NB4 (cell line): ENCODE measurements at regions not wholly inside any gene's neighbourhood (a gene's known extent, or its start where the extent isn't known, plus 50 kb on each side); places are given as distances from the start of the nearest gene placed in this dataset.

Experiments used
- DNase-seq: peaks from one replicate; pipeline ENCODE4 v3.0.0; 2010; ENCODE audit warnings: low read depth
- H3K4me3 ChIP-seq: one replicate; pipeline ENCODE4 v1.5.1; 2011; ENCODE audit warnings: mild to moderate bottlenecking, low read depth, low read length, moderate library complexity
- MYC ChIP-seq: IDR thresholded peaks from 2 replicates; pipeline ENCODE4 v1.6.1; 2011; ENCODE audit warnings: low read depth, low read length
- POLR2A ChIP-seq: IDR thresholded peaks from 2 replicates; pipeline ENCODE4 v1.6.1; 2011; ENCODE audit warnings: mild to moderate bottlenecking; ENCODE audit not compliant: insufficient read length; ENCODE audit errors: extremely low read depth
- TF ChIP-seq, protein P1 (sequence below): IDR thresholded peaks from one replicate; pipeline ENCODE4 v1.5.1; 2012; ENCODE audit warnings: low read depth, low read length
- TF ChIP-seq, protein P2 (sequence below): IDR thresholded peaks from 2 replicates; pipeline ENCODE4 v1.6.1; 2011; ENCODE audit warnings: low read depth, low read length

DNA sequence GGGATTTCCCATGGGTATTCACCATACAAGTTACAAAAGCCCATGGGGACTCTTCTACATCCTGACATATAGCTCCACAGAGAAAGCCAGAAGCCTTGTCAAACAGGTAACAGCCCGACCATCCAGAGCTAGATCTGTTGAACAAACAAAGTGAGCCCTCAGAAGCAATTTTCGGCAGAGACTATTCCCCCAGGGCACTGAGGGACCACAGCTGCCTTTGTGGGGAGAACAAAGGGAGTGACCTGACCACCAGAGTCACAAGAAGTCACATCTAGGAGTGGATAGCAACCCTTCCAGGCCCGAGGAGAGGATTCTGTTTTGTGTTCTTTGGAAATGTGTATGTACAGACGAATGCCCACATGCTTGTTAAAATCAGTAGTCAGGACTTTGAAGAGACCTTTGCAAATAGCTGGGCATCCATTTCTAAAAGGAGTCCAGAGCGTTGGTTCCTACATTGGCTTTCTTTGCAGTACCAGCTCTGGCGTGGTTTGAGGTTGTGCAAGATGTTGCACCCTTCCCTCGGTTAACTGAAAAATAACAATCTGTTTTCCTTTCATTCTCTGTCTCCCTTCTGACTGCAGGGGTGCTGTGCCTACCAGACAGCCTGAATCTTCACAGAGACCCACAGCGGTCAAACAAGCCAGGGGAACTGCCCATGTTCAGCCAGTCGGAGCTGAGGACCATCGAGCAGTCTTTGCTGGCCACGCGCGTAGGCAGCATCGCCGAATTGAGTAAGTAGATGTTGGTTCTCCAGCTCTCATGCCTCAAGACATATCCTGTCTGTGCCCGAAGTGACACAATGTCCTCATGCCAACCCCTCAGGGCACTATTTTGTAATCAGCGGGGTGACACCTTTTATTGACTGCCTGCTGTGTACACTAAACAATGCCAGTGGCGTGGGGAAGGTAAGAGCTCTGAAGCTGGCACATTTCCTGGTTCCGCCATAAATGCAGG is 165.4 kb upstream of the PWP1 start:
- peak overlapping the region; percentile 53 for H3K4me3 ChIP-seq
- DNase-seq = peak; percentile 85
- TF ChIP-seq MYC (0 out of 2 replicates have a peak, but pooled peaks have one; percentile 7), POLR2A (no peak)

DNA sequence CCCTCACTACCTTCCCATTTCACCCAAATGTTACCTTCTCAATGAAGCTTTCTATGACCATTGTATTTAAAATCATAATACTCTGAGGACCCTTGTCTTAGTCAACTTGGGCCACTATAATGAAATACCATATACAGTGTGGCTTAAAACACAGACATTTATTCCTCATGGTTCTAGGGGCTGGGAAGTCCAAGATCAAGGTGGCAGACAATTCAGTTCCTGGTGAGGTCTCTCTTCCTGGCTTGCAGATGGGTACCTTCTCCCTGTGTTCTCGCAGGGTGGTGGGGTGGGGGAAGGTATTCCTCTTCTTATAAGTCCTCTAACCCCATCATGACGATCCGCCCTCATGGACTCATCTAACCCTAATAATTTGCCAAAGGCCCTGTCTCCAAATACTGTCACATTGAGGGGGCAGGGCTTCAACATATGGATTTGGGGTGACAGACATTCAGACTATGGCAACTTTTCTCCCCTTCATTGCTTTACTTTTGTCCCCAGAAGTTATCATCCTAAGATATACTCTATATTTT is 163.7 kb upstream of the PWP1 start:
- TF ChIP-seq, protein P1, sequence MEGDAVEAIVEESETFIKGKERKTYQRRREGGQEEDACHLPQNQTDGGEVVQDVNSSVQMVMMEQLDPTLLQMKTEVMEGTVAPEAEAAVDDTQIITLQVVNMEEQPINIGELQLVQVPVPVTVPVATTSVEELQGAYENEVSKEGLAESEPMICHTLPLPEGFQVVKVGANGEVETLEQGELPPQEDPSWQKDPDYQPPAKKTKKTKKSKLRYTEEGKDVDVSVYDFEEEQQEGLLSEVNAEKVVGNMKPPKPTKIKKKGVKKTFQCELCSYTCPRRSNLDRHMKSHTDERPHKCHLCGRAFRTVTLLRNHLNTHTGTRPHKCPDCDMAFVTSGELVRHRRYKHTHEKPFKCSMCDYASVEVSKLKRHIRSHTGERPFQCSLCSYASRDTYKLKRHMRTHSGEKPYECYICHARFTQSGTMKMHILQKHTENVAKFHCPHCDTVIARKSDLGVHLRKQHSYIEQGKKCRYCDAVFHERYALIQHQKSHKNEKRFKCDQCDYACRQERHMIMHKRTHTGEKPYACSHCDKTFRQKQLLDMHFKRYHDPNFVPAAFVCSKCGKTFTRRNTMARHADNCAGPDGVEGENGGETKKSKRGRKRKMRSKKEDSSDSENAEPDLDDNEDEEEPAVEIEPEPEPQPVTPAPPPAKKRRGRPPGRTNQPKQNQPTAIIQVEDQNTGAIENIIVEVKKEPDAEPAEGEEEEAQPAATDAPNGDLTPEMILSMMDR = no peak
- TF ChIP-seq, protein P2, sequence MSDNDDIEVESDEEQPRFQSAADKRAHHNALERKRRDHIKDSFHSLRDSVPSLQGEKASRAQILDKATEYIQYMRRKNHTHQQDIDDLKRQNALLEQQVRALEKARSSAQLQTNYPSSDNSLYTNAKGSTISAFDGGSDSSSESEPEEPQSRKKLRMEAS = no peak
- no peak for TF ChIP-seq MYC
- TF ChIP-seq POLR2A = no peak
- H3K4me3 ChIP-seq = no peak overlapping the region
- DNase-seq = no peak

DNA sequence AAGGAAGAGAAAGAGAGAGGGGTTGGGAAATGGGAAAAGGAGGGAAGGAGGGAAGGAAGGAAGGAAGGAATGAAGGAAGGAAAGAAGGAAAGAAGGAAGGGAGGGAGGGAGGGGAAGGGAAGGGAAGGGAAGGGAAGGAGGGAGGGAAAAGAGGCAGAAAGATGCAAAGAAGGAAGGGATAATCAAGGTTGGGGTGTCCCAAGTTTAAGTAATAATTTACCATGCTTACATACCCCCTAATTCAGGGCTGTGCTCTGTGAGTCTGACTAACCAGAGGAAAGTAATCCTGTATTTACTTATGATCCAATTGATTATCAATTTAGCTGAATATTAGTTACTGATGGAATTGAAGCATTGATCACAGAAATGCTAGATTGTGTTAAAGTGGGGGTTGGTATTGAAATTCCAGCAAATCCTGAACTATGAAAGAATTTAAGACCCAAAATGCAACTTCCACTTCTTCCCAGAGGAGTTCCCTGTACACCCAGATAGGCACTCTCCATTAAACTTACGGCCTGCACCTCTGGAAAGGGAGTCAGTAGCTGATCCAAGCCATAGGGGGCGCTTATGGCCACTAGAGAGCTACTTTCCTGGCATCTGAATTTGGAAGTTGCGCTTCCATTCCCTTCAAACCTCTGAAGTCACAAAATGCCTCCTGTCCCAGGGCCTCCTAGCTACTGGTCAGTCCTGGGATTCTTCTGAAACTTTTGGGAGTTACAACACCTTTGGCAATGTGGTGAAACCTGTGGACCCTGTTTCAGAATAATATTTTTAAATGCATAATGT is 162.7 kb upstream of the PWP1 start:
- TF ChIP-seq, protein P2 = no peak
- TF ChIP-seq, protein P1 = peak; percentile 51
- no peak overlapping the region for H3K4me3 ChIP-seq
- DNase-seq = peak; percentile 28

DNA sequence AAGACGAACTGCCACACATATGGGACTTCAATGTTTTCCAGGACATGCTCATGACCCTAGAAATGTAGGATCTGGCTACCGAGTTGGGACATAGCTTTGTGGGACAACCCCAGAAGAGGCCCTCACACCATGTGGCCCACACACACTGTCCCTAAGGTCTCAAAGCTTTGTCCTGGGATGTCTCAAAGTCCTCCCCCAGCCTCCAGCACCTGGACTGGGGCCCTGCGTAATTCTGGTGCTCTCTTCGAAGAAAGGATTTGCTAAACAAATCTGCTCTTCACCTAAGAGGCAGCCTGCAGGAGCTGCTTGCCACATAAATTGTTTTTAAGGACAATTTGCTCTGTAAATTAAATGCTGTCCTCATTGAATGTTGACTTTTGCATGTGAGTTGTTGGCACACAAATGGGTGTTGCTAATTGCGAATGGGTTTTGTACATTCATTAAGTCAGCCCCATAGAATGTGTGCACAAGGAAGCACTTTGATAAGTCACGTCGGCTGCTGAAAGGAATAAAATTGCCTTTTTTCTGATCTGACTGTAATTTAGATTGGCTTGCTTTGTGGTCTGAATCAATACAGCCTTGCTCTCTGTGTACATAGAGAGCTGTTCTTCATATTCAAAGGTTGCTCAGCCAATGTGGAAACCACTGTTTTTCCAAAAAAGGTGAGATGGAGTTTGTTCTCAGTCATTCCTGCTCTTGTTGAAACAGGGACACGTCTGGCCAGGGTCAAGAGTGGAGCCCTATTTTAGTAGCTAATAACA is 161.6 kb upstream of the PWP1 start:
- no peak for DNase-seq
- no peak overlapping the region for H3K4me3 ChIP-seq
- TF ChIP-seq MYC = no peak
- TF ChIP-seq, protein P2 = no peak
- TF ChIP-seq POLR2A = no peak
- TF ChIP-seq, protein P1 = no peak

DNA sequence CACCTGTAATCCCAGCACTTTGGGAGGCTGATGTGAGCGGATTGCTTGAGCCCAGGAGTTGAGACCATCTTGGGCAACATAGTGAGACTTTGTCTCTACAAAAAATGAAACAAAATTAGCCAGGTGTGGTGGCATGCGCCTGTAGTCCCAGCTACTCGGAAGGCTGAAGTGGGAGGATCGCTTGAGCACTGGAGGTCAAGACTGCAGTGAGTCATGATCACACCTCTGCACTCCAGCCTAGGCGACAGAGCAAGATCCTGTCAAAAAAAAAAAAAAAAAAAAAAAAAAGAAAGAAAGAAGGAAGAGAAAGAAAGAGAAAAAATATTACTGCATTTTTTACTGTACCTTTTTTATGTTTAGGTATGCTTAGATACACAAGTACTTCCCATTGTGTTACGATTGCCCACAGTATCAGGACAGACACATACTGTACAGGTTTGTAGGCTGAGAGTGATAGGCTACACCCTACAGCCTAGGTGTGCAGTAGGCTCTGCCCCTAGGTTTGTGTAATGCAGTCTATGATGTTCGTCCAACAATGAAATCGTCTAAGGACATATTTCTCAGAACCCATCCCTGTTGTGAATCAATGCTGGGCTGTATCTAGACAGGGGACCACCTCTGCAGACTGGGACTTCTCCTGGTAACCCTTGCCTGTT is 160.4 kb upstream of the PWP1 start:
- no peak for DNase-seq
- no peak overlapping the region for H3K4me3 ChIP-seq
- TF ChIP-seq, protein P1 = no peak
- TF ChIP-seq POLR2A (no peak), MYC (no peak)
- TF ChIP-seq, protein P2 = no peak
